Lower leg skin (tissue), 3 donors: ENCODE measurements at regions not wholly inside any gene's neighbourhood (a gene's known extent, or its start where the extent isn't known, plus 50 kb on each side); places are given as distances from the start of the nearest gene placed in this dataset.

Source experiments
- CTCF ChIP-seq, 3 donors: fragments of 450-650 bp; IDR thresholded peaks; one replicate each; pipeline ENCODE4 v1.5.1; 2016; ENCODE audit warnings: antibody characterized with exemption in 3 of 3, mild to moderate bottlenecking in 3 of 3, moderate library complexity in 2 of 3
- POLR2A ChIP-seq, 2 donors: fragments of 450-650 bp; IDR thresholded peaks; one replicate each; pipeline ENCODE4 v1.6.1; 2016 to 2017; ENCODE audit warnings: antibody characterized with exemption in 2 of 2, mild to moderate bottlenecking in 1 of 2, moderate library complexity in 1 of 2

- TF ChIP-seq CTCF (IDR thresholded peaks at IDR 0.05) (no peak), POLR2A (IDR thresholded peaks at IDR 0.05) (no peak)
Observed at GRCh38 chr20:53714524-53714923, 120.9 kb upstream of the ZNF217 start.
